ENCODE measurements at regions not wholly inside any gene's neighbourhood (a gene's known extent, or its start where the extent isn't known, plus 50 kb on each side); places are given as distances from the start of the nearest gene placed in this dataset.
"Not testable (repeated sequence)": the region's sequence is repeated elsewhere in the genome, so short reads cannot be mapped to it uniquely, and the experiment has no call there.

GRCh38 chr7:114279901-114280300, 134.7 kb upstream of the FOXP2 start:
- DNase-seq (ENCODE audit: low spot score): no peak

GRCh38 chr7:114273218-114273617, 141.4 kb upstream of the FOXP2 start:
- DNase-seq (ENCODE audit: low spot score): no peak

- no peak for DNase-seq (ENCODE audit: low spot score)
Measured at GRCh38 chr7:114269714-114270113, 144.9 kb upstream of the FOXP2 start.

GRCh38 chr7:114267550-114267949, 147.1 kb upstream of the FOXP2 start:
- not testable (repeated sequence) for DNase-seq (ENCODE audit: low spot score)

GRCh38 chr7:114264023-114264422, 150.6 kb upstream of the FOXP2 start:
- no peak for DNase-seq (ENCODE audit: low spot score)

GRCh38 chr7:114263219-114263618, 151.4 kb upstream of the FOXP2 start:
- DNase-seq (ENCODE audit: low spot score): no peak

- DNase-seq (ENCODE audit: low spot score): no peak
Measured at GRCh38 chr7:114255404-114255841, 159.2 kb upstream of the FOXP2 start.

GRCh38 chr7:114243646-114244045, 171.0 kb upstream of the FOXP2 start:
- DNase-seq (ENCODE audit: low spot score): no peak

GRCh38 chr7:114242992-114243507, 171.6 kb upstream of the FOXP2 start:
- DNase-seq (ENCODE audit: low spot score): no peak

- DNase-seq (ENCODE audit: low spot score): no peak
Measured at GRCh38 chr7:114229246-114229645, 185.4 kb upstream of the FOXP2 start.

GRCh38 chr7:114225784-114226183, 188.8 kb upstream of the FOXP2 start:
- no peak for DNase-seq (ENCODE audit: low spot score)

GRCh38 chr7:114218283-114218682, 196.3 kb upstream of the FOXP2 start:
- DNase-seq (ENCODE audit: low spot score): no peak

- DNase-seq (ENCODE audit: low spot score): no peak
Measured at GRCh38 chr7:114217026-114217806, 197.4 kb upstream of the FOXP2 start.

- DNase-seq (ENCODE audit: low spot score): no peak
Measured at GRCh38 chr7:114214466-114214865, 200.1 kb upstream of the FOXP2 start.

GRCh38 chr7:114212721-114213429, 201.7 kb upstream of the FOXP2 start:
- no peak for DNase-seq (ENCODE audit: low spot score)

- DNase-seq (ENCODE audit: low spot score): no peak
Measured at GRCh38 chr7:114209968-114210367, 204.6 kb upstream of the FOXP2 start.

- DNase-seq (ENCODE audit: low spot score): no peak
Measured at GRCh38 chr7:114206688-114207087, 207.9 kb upstream of the FOXP2 start.

GRCh38 chr7:114196517-114196916, 218.1 kb upstream of the FOXP2 start:
- no peak for DNase-seq (ENCODE audit: low spot score)

- no peak for DNase-seq (ENCODE audit: low spot score)
Measured at GRCh38 chr7:114190387-114190786, 224.2 kb upstream of the FOXP2 start.

- no peak for DNase-seq (ENCODE audit: low spot score)
Measured at GRCh38 chr7:114183311-114184088, 231.1 kb upstream of the FOXP2 start.

- DNase-seq (ENCODE audit: low spot score): no peak
Measured at GRCh38 chr7:114182837-114183236, 231.8 kb upstream of the FOXP2 start.

- DNase-seq (ENCODE audit: low spot score): no peak
Measured at GRCh38 chr7:114181280-114181679, 233.3 kb upstream of the FOXP2 start.

Data from hepatic stellate cell (primary cell).